ENCODE measurements at regions not wholly inside any gene's neighbourhood (a gene's known extent, or its start where the extent isn't known, plus 50 kb on each side); places are given as distances from the start of the nearest gene placed in this dataset.
A peak's percentile ranks its signal among the peaks of the same experiment; 100 is the strongest.
"Not testable (repeated sequence)": the region's sequence is repeated elsewhere in the genome, so short reads cannot be mapped to it uniquely, and the experiment has no call there.

DNA sequence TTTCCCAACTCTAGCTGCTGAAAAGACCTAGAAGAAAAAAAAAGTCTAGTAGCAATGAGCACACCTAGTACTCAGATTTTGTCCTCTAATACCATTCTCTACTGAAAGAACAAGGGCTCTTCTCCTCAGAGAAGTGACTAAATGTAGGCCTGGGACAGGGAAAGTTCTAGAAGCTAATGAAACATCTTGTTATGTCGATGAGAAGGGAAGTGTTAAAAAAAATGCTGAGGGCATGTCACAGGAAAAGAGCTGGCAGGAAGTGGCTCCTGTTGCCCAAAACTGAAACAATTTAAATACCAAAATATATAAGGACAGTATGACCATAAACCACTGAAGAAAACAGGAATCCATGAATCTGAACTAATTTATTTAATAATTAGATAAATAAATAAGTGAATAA, 581.4 kb upstream of the TBL1XR1 start:
- no peak for DNase-seq (ENCODE audit: low spot score)

DNA sequence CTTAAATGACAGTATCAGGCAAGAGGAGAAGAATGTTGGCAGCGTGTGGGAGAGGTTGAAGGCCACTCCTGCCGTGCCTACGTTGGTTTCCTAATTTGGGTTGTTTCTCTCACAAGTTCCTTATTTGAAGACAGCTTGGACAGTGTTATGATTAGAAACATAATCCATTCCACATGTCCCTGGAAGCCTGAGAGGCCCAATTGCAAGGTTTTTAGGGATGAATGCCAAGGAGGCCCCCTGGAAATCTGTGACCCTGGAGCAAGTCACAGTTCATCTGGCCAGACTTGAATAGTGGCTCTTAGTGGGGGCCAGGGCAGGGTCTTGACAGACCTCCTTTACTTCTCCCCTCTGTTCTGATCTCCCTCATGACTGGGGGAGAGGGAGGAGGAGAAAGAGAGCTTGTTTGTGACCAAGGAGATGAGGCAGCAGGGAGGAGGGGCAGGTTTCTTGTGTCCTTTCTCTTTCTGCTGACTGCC, 584.4 kb upstream of the TBL1XR1 start:
- peak; percentile 55 for DNase-seq (ENCODE audit: low spot score)

- no peak for DNase-seq (ENCODE audit: low spot score)
Observed at GRCh38 chr3:177783338-177783737, 586.1 kb upstream of the TBL1XR1 start.

DNA sequence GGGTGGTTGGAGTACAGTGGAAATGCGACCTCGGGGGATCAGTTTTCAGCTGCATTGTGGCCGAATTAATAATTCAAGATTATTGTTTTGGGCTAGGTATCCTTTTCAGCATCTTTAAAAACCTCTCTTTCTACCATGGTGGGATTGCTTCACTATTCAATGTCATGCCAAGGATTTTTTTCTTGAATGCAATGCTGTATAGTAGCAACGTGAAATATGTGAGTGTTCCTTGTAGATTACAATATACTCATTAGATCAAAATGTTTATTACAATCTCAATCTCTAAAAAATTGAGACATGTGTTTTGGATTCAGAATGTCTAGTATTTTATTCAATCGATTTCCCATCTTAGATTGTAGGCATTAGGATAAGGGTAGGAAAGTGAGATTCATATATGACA, 586.5 kb upstream of the TBL1XR1 start:
- DNase-seq (ENCODE audit: low spot score) = no peak

- no peak for DNase-seq (ENCODE audit: low spot score)
Observed at GRCh38 chr3:177787279-177788041, 590.2 kb upstream of the TBL1XR1 start.

DNA sequence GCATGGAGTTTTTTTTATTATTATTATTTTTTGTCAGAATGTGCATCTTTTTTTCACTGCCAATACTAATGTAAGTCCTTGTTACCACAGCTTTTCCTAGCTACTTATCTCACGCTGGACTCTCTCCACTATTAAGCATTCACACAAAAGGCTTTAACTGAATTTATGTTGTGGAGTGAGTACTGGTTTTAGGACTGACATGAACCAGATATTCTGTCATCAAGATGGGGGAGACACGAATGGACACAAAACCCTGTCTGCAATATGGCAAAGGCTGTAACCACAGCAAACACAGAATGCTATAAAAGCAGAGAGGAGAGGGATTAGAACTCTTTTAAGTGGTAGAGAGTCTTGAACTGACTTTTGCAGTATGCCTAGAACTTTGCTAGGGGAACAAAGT, 592.2 kb upstream of the TBL1XR1 start:
- DNase-seq (ENCODE audit: low spot score) = no peak

GRCh38 chr3:177792311-177793030, 595.2 kb upstream of the TBL1XR1 start:
- DNase-seq (ENCODE audit: low spot score) = no peak

DNA sequence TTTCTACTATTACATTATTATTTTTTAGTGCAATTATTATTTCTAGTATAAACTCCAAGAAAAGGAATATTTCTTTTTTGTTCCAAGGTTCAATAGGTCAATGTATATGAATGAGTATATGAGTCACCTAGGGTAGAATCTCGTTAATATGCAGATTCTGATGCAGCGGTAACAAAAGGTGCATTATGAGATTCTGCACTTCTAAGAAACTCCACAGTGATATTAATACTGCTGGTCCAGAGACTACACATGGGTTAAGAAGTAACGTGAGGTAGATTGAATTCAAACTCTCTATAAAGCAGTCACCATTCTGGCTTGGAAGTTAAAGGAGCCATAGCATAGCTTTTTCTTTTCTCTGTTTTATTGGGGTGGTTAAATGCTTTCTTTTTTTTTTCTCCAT, 596.2 kb upstream of the TBL1XR1 start:
- no peak for DNase-seq (ENCODE audit: low spot score)

GRCh38 chr3:177795216-177795615, 597.9 kb upstream of the TBL1XR1 start:
- no peak for DNase-seq (ENCODE audit: low spot score)

DNA sequence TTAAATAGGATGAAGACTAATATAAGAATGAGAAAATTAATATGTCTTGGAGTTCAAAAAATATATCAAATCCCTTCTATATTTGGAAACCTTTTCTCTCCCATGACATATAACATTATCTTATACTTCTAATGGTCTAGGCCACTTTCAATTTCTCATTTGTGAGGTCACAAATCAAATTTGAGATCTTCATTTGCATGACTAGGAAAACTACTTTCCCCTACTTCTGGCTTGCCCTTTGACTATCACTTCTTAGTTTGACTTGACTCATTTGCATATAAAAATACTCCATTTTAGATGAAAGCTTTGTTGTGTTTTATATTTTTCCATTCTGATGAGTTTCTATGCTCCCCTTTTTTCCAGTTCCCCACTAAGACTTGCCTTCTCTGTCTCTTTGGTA, 598.6 kb upstream of the TBL1XR1 start:
- DNase-seq (ENCODE audit: low spot score) = no peak

DNA sequence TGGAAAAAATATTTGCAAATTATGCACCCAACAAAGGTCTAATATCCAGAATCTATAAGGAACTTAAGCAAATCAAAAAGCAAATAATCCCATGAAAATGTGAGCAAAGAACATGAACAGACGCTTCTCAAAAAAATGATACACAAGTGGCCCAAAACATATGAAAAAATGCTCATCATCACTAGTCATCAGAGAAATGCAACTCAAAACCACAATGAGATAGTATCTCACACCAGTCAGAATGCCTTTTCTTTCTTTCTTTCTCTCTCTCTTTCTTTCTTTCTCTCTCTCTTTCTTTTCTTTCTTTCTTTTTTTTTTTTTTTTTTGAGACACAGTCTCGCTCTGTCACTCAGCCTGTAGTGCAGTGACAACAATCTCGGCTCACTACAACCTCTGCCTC, 602.9 kb upstream of the TBL1XR1 start:
- not testable (repeated sequence) for DNase-seq (ENCODE audit: low spot score)

DNA sequence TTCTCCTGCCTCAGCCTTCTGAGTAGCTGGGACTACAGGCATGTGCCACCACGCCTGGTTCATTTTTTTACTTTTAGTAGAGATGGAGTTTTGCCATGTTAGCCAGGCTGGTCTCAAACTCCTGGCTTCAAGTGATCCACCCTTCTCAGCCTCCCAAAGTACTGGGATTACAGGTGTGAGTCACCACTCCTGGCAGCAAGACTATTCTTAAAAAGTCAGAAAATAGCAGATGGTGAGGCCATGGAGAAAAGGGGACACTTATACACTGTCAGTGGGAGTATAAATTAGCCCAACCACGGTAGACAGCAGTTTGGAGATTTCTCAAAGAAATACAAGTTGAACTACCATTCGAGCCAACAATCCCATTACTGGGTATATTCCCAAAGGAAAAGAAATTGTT, 603.3 kb upstream of the TBL1XR1 start:
- no peak for DNase-seq (ENCODE audit: low spot score)

DNA sequence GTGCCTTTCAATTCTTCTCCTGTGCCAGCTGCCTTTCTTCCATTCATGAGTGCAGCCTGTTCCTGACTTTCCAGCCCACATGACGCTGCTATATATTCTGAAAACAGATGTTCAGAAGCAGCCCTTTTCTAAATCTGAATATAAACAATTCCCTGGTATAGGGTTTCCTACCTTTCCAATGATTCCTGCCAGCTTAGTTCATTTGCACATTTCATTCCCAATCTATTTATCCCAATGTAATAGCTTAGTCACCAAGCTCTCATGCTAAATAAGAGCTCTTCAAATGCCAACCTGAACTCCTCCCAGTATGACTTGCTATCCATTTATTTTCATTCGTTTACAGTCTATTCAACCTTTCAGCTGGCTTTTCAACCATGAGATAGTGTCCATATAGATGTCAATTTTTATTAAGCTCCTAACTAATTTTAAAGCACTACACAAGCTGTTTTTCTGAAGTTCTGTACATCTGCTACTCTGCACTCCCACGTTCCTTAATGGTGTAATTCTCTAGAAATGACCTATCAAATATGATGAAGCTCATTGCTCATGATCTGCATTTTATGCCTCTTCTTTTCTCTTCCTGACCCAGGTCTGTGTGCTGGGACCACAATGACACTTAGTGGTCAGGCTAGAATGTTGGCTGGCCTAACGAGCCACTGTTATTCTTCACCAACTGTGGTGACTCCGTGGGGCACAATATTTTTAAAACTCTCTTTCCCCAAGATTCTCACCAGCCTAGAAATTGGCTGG, 605.0 kb upstream of the TBL1XR1 start:
- DNase-seq (ENCODE audit: low spot score) = peak; percentile 79

DNA sequence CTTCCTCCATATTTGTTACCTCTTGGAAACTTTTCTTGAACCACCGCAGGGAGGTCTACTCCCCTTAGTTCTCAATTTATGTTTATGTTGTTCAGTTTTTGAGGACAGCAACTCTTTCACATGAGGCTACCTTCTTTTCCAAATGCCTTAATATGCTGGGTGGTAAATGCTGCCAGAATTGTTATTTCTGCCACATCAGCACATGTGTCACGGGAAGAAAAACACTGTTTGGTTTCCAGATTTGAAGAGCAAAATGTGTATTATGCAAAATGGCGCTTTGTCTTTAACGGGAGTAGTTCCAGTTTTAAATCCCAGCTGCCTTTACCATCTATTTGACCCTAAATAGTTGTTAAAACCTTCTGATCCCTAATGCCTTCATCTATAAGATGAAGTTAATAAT, 606.2 kb upstream of the TBL1XR1 start:
- no peak for DNase-seq (ENCODE audit: low spot score)

DNA sequence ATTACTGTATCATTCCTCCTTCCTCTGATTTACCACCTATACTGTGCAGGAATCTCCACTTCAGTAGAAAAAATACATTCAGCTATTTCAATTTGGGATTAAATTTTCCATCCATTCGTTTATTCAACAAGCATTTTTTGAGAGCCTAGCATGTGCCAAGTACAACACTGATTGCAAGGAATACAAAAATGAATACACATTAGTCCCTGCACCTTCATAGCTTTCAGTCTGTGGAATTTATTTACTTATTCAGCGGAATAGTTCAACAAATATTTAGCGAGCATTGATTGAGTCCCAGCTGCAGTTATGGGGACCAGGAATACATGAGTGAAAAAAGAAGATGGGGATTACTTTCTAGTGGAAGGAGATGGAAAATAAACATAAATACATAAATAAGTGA, 606.8 kb upstream of the TBL1XR1 start:
- DNase-seq (ENCODE audit: low spot score) = no peak

- no peak for DNase-seq (ENCODE audit: low spot score)
Observed at GRCh38 chr3:177804646-177805045, 607.4 kb upstream of the TBL1XR1 start.

DNA sequence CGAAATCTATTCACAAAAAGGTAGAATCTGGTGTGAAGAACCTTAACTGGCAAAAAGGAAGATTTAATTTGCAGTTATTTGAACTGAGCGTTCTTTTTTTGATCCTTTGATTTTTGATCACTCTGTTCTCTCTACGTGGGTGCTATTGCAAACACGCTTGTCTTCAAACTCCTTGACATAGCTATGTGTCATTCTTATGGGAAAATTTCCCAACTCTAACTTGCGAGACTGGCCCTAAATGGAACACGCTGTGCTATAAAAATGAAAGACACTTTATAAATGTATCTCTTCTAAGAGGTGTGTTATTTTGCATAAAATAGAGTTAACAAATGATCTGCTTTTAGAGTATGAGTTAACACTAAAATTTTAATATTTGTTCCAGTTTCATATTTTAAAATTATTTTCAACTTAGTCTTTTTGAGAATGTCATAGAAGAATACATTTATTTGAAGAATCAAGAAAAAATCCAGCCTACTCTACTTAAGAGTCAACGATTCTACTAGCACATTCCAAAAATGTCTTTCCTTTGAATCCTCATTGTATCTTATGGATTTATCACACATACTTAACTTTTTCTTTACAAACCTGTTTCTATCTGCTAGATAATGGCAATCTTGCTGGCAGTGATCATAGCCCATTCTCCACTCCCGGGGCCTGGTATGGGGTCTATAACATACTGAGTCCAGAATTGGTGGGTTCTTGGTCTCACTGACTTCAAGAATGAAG, 610.0 kb upstream of the TBL1XR1 start:
- DNase-seq (ENCODE audit: low spot score) = no peak

- not testable (repeated sequence) for DNase-seq (ENCODE audit: low spot score)
Observed at GRCh38 chr3:177808928-177809478, 611.7 kb upstream of the TBL1XR1 start.

GRCh38 chr3:177810162-177810623, 612.9 kb upstream of the TBL1XR1 start:
- DNase-seq (ENCODE audit: low spot score) = peak; percentile 94

GRCh38 chr3:177811112-177811511, 613.8 kb upstream of the TBL1XR1 start:
- DNase-seq (ENCODE audit: low spot score) = no peak

DNA sequence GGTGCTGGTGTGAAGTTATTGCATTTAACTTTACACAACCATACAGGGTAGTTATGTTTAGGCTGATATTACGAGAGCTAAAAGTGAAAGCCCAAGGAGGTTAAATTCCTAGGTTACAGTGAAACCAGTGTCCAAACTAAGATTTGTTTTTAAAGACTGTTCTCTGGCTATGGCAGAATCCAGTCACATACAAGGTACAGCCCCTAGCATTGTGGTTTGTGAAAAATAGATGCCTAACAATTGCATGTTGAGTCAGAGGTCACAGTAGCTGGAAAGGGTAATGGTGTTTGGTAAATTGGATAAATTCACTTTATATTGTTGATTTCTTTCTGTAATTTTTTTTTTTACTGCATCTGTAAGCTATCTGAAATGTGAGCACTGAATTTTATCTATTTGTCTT, 614.6 kb upstream of the TBL1XR1 start:
- no peak for DNase-seq (ENCODE audit: low spot score)
